IMR-90 (cell line): ENCODE measurements at regions not wholly inside any gene's neighbourhood (a gene's known extent, or its start where the extent isn't known, plus 50 kb on each side); places are given as distances from the start of the nearest gene placed in this dataset.

Experiments
- ATAC-seq: fragments of 200-7000 bp; cut with Tn5 transposase; 2 replicates; pipeline ENCODE4 v1.9.1; 2020; ENCODE audit warnings: low read depth, mild to moderate bottlenecking, moderate library complexity
- BruUV-seq: library from RNA; stranded (reverse); fragments of 400-500 nt; replicated peaks from 2 replicates; lab custom pipeline; 2021; lab: Mats Ljungman, UMichigan
- CTCF ChIA-PET: fragments of 300-600 bp; formaldehyde crosslinking; extraction: SDS; loops from one replicate; lab custom pipeline; 2021; ENCODE audit warnings: antibody characterized with exemption; lab: Yijun Ruan, JAX
- POLR2A ChIA-PET: fragments of 300-600 bp; sonication (Branson Sonifier 250); formaldehyde crosslinking; loops from one replicate; lab custom pipeline; 2022; ENCODE audit warnings: antibody characterized with exemption; ENCODE audit not compliant: unreplicated experiment; lab: Charles Lee
- DNase-seq: peaks from one replicate; pipeline ENCODE4 v3.0.0; 2013
- H2AFZ ChIP-seq: replicated peaks from 2 replicates; pipeline ENCODE3; 2013; ENCODE audit warnings: low read length, mild to moderate bottlenecking; ENCODE audit not compliant: poor library complexity
- H2AK5ac ChIP-seq: 2 replicates; pipeline ENCODE4 v1.6.1; 2013; ENCODE audit warnings: low read depth, low read length, inconsistent platforms
- H2AK9ac ChIP-seq: replicated peaks from 2 replicates; pipeline ENCODE3; 2013; ENCODE audit warnings: mild to moderate bottlenecking, low read depth, low read length, moderate library complexity; ENCODE audit not compliant: poor library complexity
- H2BK120ac ChIP-seq: 2 replicates; pipeline ENCODE4 v1.6.1; 2013; ENCODE audit warnings: low read depth, low read length, inconsistent platforms
- H2BK15ac ChIP-seq: 3 replicates; pipeline ENCODE4 v1.6.1; 2013; ENCODE audit warnings: low read depth, low read length, inconsistent platforms
- H2BK20ac ChIP-seq: 2 replicates; pipeline ENCODE4 v1.6.1; 2013; ENCODE audit warnings: low read depth, mild to moderate bottlenecking, inconsistent platforms, low read length, moderate library complexity
- H2BK5ac ChIP-seq: 2 replicates; pipeline ENCODE4 v1.6.1; 2013; ENCODE audit warnings: mild to moderate bottlenecking, low read depth, low read length, inconsistent platforms; ENCODE audit not compliant: poor library complexity, severe bottlenecking
- H3K14ac ChIP-seq: replicated peaks from 2 replicates; pipeline ENCODE4 v1.6.1; 2013; ENCODE audit warnings: low read depth, low read length, inconsistent platforms
- H3K18ac ChIP-seq: 2 replicates; pipeline ENCODE4 v1.6.1; 2013; ENCODE audit warnings: low read depth, low read length, control low read depth
- H3K23ac ChIP-seq: 2 replicates; pipeline ENCODE4 v1.6.1; 2013; ENCODE audit warnings: low read depth, low read length, inconsistent platforms
- H3K27ac ChIP-seq: 2 replicates; pipeline ENCODE4 v1.5.1; 2013; ENCODE audit warnings: mild to moderate bottlenecking, control low read depth, low read length; ENCODE audit not compliant: insufficient read depth
- H3K27me3 ChIP-seq: 2 replicates; pipeline ENCODE4 v1.6.1; 2013; ENCODE audit warnings: low read length; ENCODE audit not compliant: control insufficient read depth, insufficient read depth
- H3K36me3 ChIP-seq: 2 replicates; pipeline ENCODE4 v1.6.1; 2013; ENCODE audit warnings: low read length, mixed read lengths; ENCODE audit not compliant: control insufficient read depth, insufficient read depth
- H3K4ac ChIP-seq: 2 replicates; pipeline ENCODE4 v1.6.1; 2013; ENCODE audit warnings: low read depth, low read length, inconsistent platforms
- H3K4me1 ChIP-seq: 2 replicates; pipeline ENCODE4 v1.6.1; 2013; ENCODE audit warnings: low read length, mixed read lengths; ENCODE audit not compliant: control insufficient read depth, insufficient read depth
- H3K4me2 ChIP-seq: 2 replicates; pipeline ENCODE4 v1.6.1; 2013; ENCODE audit warnings: low read depth, mild to moderate bottlenecking, control low read depth, low read length, moderate library complexity
- H3K4me3 ChIP-seq: 2 replicates; pipeline ENCODE4 v1.5.1; 2013; ENCODE audit warnings: low read depth, mild to moderate bottlenecking, control low read depth, low read length, moderate library complexity; ENCODE audit not compliant: insufficient read depth
- H3K56ac ChIP-seq: 2 replicates; pipeline ENCODE4 v1.6.1; 2013; ENCODE audit warnings: low read length, inconsistent platforms; ENCODE audit not compliant: insufficient read depth; ENCODE audit errors: extremely low read depth
- H3K79me1 ChIP-seq, 2 experiments: 2 replicates each; pipeline ENCODE4 v1.6.1; 2013; ENCODE audit warnings: low read length in 2 of 2, inconsistent platforms in 1 of 2, low read depth in 1 of 2
- H3K9ac ChIP-seq: 2 replicates; pipeline ENCODE4 v1.6.1; 2013; ENCODE audit warnings: low read depth, low read length, control low read depth
- H3K9me1 ChIP-seq: 2 replicates; pipeline ENCODE4 v1.6.1; 2013; ENCODE audit warnings: low read length, inconsistent platforms; ENCODE audit not compliant: insufficient read depth
- H3K9me3 ChIP-seq: 2 replicates; pipeline ENCODE4 v1.6.1; 2013; ENCODE audit warnings: low read length; ENCODE audit not compliant: control insufficient read depth, insufficient read depth
- H4K20me1 ChIP-seq: 2 replicates; pipeline ENCODE4 v1.6.1; 2013; ENCODE audit warnings: low read length, inconsistent platforms; ENCODE audit not compliant: insufficient read depth
- H4K5ac ChIP-seq: 2 replicates; pipeline ENCODE4 v1.6.1; 2013; ENCODE audit warnings: mild to moderate bottlenecking, low read depth, low read length, control low read depth
- H4K8ac ChIP-seq, 2 experiments: 2 replicates each; pipeline ENCODE4 v1.6.1; 2013; ENCODE audit warnings: low read depth in 2 of 2, low read length in 2 of 2, control low read depth in 1 of 2, inconsistent platforms in 1 of 2
- H4K91ac ChIP-seq: 2 replicates; pipeline ENCODE4 v1.6.1; 2013; ENCODE audit warnings: low read depth, low read length, inconsistent platforms; ENCODE audit not compliant: insufficient read depth
- CEBPB ChIP-seq: IDR thresholded peaks from 2 replicates; pipeline ENCODE4 v1.6.1; 2012; ENCODE audit warnings: low read depth, low read length, improper control_type of control experiment
- CHD1 ChIP-seq: IDR thresholded peaks from 2 replicates; pipeline ENCODE4 v1.6.1; 2012; ENCODE audit warnings: low read depth, low read length, improper control_type of control experiment
- MAZ ChIP-seq: IDR thresholded peaks from 2 replicates; pipeline ENCODE4 v1.6.1; 2012; ENCODE audit warnings: low read depth, mild to moderate bottlenecking, low read length, improper control_type of control experiment, moderate library complexity, borderline replicate concordance
- MXI1 ChIP-seq: IDR thresholded peaks from 2 replicates; pipeline ENCODE4 v1.6.1; 2012; ENCODE audit warnings: low read depth, mild to moderate bottlenecking, low read length, moderate library complexity, borderline replicate concordance
- NFE2L2 ChIP-seq: fragments of 150-350 bp; IDR thresholded peaks from 2 replicates; pipeline ENCODE4 v1.6.1; 2016; ENCODE audit warnings: low read depth, mild to moderate bottlenecking, low read length
- POLR2A ChIP-seq: IDR thresholded peaks from 2 replicates; pipeline ENCODE4 v1.6.1; 2012; ENCODE audit warnings: mild to moderate bottlenecking, low read depth, low read length
- RAD21 ChIP-seq: IDR thresholded peaks from 2 replicates; pipeline ENCODE4 v1.6.1; 2012; ENCODE audit warnings: low read length, improper control_type of control experiment
- RCOR1 ChIP-seq: IDR thresholded peaks from 2 replicates; pipeline ENCODE4 v1.6.1; 2012; ENCODE audit warnings: mild to moderate bottlenecking, low read length, improper control_type of control experiment; ENCODE audit not compliant: insufficient replicate concordance
- SMC3 ChIP-seq: fragments of 150-350 bp; IDR thresholded peaks from 2 replicates; pipeline ENCODE4 v1.6.1; 2016; ENCODE audit warnings: low read depth, mild to moderate bottlenecking, antibody characterized with exemption, low read length, moderate library complexity
- USF2 ChIP-seq: fragments of 150-350 bp; IDR thresholded peaks from 2 replicates; pipeline ENCODE4 v1.6.1; 2017; ENCODE audit warnings: mild to moderate bottlenecking, antibody characterized with exemption, low read length, low read depth
- WGBS, 2 experiments: methylation state at CpG; one replicate each; pipeline versions ENCODE4 v1.1.5 to v1.1.7; 2013; ENCODE audit warnings: missing lambda C conversion rate in 2 of 2; ENCODE audit not compliant: insufficient read length in 1 of 2; ENCODE audit errors: extremely low coverage in 2 of 2; 5-methylcytosine and 5-hydroxymethylcytosine counted together
- dilution Hi-C: fragments of 300-500 bp; cut with HindIII; formaldehyde crosslinking; loops from one replicate; pipeline ENCODE4 v1.14.3; 2018; ENCODE audit warnings: low sequenced_read_pairs; ENCODE audit not compliant: unreplicated experiment
- in situ Hi-C: fragments of 300-500 bp; cut with MboI; formaldehyde crosslinking; loops from 3 replicates; pipeline ENCODE4 v1.14.3; 2019; ENCODE audit warnings: low sequenced_read_pairs, inconsistent platforms, mixed read lengths
- intact Hi-C: fragments of 100-400 bp; cut with micrococcal nuclease; formaldehyde crosslinking; loops from 2 replicates; pipeline ENCODE4 v1.10.0; 2022

DNA sequence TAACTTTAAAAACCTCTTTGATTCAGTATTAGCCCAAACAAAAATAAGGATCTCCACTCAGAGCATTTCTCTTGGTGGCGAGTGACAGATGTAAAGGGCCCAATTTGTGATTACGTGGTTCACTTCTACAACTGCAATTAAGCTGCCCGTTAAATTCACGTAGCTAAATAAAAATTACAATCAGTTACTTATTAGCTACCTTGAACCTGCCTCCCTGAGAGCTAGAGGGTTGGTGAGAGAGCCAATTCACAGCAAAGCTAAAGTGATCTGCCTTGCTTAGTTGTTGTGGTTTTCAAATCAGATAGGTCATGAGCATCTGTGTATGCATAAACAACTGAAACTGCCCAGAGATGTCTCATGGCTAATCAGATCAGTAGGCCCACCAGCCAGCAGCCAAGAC is 156.7 kb downstream of the RNF152 start:
- H3K27ac ChIP-seq, result no peak overlapping the region
- H3K9me3 ChIP-seq, result no peaks in the 10 kb centered on the region
- 100% methylated on average over 1 of the region's 4 CpGs; no CpG with 5 or more reads in 1 of the 2 experiments for WGBS, 2 experiments
- no peak overlapping the region for H2BK15ac ChIP-seq
- DNase-seq (peak; percentile 16), ATAC-seq (no peak)
- no peak overlapping the region for H3K18ac ChIP-seq
- in situ Hi-C loops, result no loop called here
- intact Hi-C loops, result loop anchor here (10.0 kb wide), 1 partner anchor 1781 kb away; no protein-coding TSS in a partner anchor
- H3K9me1 ChIP-seq, result peaks cover 6% of the 10 kb centered on the region; the same call in 1 of the 2 replicates
- H2AK5ac ChIP-seq, result no peak overlapping the region
- H3K4me2 ChIP-seq, result no peak overlapping the region
- H2AFZ ChIP-seq, result no peak overlapping the region
- no peak overlapping the region for H4K8ac ChIP-seq
- H2BK20ac ChIP-seq, result no peak overlapping the region
- H3K79me1 ChIP-seq, result no peaks in the 10 kb centered on the region; a peak in 1 of 4 replicates
- H4K91ac ChIP-seq, result no peak overlapping the region
- H3K23ac ChIP-seq, result no peak overlapping the region
- no peak overlapping the region for H3K4ac ChIP-seq
- no TSS peak for BruUV-seq
- dilution Hi-C loops, result no loop called here
- H3K56ac ChIP-seq, result no peak overlapping the region
- no peaks in the 10 kb centered on the region for H3K36me3 ChIP-seq
- CTCF ChIA-PET, result no interaction called here
- no peaks in the 10 kb centered on the region for H3K27me3 ChIP-seq
- H3K14ac ChIP-seq, result no peak overlapping the region
- H2BK120ac ChIP-seq, result no peak overlapping the region
- POLR2A ChIA-PET, result no interaction called here
- no peaks in the 10 kb centered on the region for H4K20me1 ChIP-seq
- no peak overlapping the region for H3K9ac ChIP-seq
- H4K5ac ChIP-seq, result no peak overlapping the region
- H3K4me1 ChIP-seq, result peaks cover 21% of the 10 kb centered on the region
- H3K4me3 ChIP-seq, result no peak overlapping the region
- TF ChIP-seq SMC3 (no peak), MXI1 (no peak), NFE2L2 (no peak), RAD21 (no peak), POLR2A (no peak), MAZ (no peak), CHD1 (no peak), CEBPB (no peak), USF2 (no peak), RCOR1 (no peak)
- H2BK5ac ChIP-seq, result no peak overlapping the region
- no peak overlapping the region for H2AK9ac ChIP-seq
